ENCODE measurements at regions not wholly inside any gene's neighbourhood (a gene's known extent, or its start where the extent isn't known, plus 50 kb on each side); places are given as distances from the start of the nearest gene placed in this dataset.

GRCh38 chr3:130293247-130293646 lies 52.2 kb upstream of the COL6A5 start:
- TF ChIP-seq, protein P1, sequence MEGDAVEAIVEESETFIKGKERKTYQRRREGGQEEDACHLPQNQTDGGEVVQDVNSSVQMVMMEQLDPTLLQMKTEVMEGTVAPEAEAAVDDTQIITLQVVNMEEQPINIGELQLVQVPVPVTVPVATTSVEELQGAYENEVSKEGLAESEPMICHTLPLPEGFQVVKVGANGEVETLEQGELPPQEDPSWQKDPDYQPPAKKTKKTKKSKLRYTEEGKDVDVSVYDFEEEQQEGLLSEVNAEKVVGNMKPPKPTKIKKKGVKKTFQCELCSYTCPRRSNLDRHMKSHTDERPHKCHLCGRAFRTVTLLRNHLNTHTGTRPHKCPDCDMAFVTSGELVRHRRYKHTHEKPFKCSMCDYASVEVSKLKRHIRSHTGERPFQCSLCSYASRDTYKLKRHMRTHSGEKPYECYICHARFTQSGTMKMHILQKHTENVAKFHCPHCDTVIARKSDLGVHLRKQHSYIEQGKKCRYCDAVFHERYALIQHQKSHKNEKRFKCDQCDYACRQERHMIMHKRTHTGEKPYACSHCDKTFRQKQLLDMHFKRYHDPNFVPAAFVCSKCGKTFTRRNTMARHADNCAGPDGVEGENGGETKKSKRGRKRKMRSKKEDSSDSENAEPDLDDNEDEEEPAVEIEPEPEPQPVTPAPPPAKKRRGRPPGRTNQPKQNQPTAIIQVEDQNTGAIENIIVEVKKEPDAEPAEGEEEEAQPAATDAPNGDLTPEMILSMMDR (IDR thresholded peaks at IDR 0.05; ENCODE audit: borderline replicate concordance, insufficient read depth, low read depth, low read length) = no peak
- H3K4me3 ChIP-seq (ENCODE audit: low read depth, low read length) = no peak overlapping the region

All from GM12875 (cell line).